Left kidney (tissue), 1 donor: ENCODE measurements at regions not wholly inside any gene's neighbourhood (a gene's known extent, or its start where the extent isn't known, plus 50 kb on each side); places are given as distances from the start of the nearest gene placed in this dataset.

Source experiments
- DNase-seq: peaks from one replicate; pipeline ENCODE4 v3.0.0-alpha.2; 2013

DNA sequence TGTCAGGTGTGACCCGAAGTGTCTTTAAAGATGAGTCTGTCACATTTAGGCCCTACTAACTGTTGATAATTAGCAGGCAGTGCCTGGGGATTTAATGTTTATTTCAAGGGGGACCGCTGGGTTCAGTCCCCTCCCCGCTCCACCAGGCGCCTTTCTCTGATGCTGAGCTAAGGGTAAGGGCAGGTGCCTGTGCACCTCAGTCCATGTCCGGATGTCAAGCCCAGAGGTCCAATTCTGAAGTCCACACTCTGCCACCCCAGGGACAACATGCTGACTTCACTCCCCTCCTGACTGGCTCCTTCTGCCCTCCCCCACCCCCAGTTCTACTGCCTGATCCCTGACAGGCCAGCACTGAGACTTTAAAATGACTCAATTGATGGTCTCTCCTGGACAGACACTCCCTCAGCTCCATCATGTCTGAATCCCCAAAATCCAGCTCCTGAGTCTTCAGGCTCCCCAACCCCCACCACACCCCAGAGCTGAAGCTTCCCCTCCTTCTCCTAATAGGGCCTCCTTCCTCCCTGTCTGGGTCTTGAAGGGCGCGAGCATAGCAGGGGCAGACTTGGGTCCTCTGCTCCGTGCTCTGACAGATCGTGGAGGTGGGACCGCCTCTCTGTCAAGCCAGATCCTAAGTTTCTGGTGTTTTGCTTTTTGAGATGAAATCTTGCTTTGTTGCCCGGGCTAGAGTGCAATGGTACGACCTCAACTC is 49.8 kb upstream of the ANO1 start:
- no peak for DNase-seq
